ENCODE measurements at regions not wholly inside any gene's neighbourhood (a gene's known extent, or its start where the extent isn't known, plus 50 kb on each side); places are given as distances from the start of the nearest gene placed in this dataset.

GRCh38 chr16:85225257-85225656, 113.0 kb upstream of the CIBAR2 start:
- TF ChIP-seq CTCF (IDR thresholded peaks at IDR 0.05; ENCODE audit: low read depth, low read length): no peak
- Histone ChIP-seq H3K27me3 (no peaks in the 10 kb centered on the region), H3K9me3 (ENCODE audit: low read depth) (no peaks in the 10 kb centered on the region), H3K4me3 (no peak overlapping the region), H3K36me3 (no peaks in the 10 kb centered on the region), H3K4me1 (ENCODE audit: low read depth) (peaks cover 29% of the 10 kb centered on the region), H3K27ac (no peak overlapping the region)
- no peak for DNase-seq (ENCODE audit: low read depth in 1 of 2, low spot score in 1 of 2)

GRCh38 chr16:85225721-85226120, 113.4 kb upstream of the CIBAR2 start:
- H3K4me1 ChIP-seq (ENCODE audit: low read depth): peaks cover 24% of the 10 kb centered on the region

GRCh38 chr16:85227084-85227945, 115.0 kb upstream of the CIBAR2 start:
- Histone ChIP-seq H3K4me3 (no peak overlapping the region), H3K9me3 (ENCODE audit: low read depth) (no peaks in the 10 kb centered on the region), H3K27me3 (no peaks in the 10 kb centered on the region), H3K4me1 (ENCODE audit: low read depth) (peaks cover 20% of the 10 kb centered on the region), H3K27ac (peak overlapping the region; percentile 70), H3K36me3 (no peaks in the 10 kb centered on the region)
- peak in 1 of 2 donors; percentile 47 for DNase-seq (ENCODE audit: low read depth in 1 of 2, low spot score in 1 of 2)
- TF ChIP-seq CTCF (IDR thresholded peaks at IDR 0.05; ENCODE audit: low read depth, low read length): no peak

More at GRCh38 chr16:85225721-85226120, 113.4 kb upstream of the CIBAR2 start:
- no peaks in the 10 kb centered on the region for H3K36me3 ChIP-seq
- no peak overlapping the region for H3K27ac ChIP-seq
- DNase-seq (ENCODE audit: low read depth in 1 of 2, low spot score in 1 of 2): no peak
- no peaks in the 10 kb centered on the region for H3K9me3 ChIP-seq (ENCODE audit: low read depth)
- no peak for TF ChIP-seq CTCF (IDR thresholded peaks at IDR 0.05; ENCODE audit: low read depth, low read length)
- H3K27me3 ChIP-seq: no peaks in the 10 kb centered on the region
- no peak overlapping the region for H3K4me3 ChIP-seq

- Histone ChIP-seq H3K9me3 (ENCODE audit: low read depth) (no peaks in the 10 kb centered on the region), H3K27ac (peak overlapping the region; percentile 70), H3K4me3 (no peak overlapping the region), H3K27me3 (no peaks in the 10 kb centered on the region), H3K4me1 (ENCODE audit: low read depth) (peaks cover 16% of the 10 kb centered on the region), H3K36me3 (no peaks in the 10 kb centered on the region)
- DNase-seq (ENCODE audit: low read depth in 1 of 2, low spot score in 1 of 2): peak; percentile 69 to 76
- TF ChIP-seq CTCF (IDR thresholded peaks at IDR 0.05; ENCODE audit: low read depth, low read length): peak; percentile 19
Observed at GRCh38 chr16:85227946-85228862, 115.9 kb upstream of the CIBAR2 start.

GRCh38 chr16:85228970-85229430, 116.7 kb upstream of the CIBAR2 start:
- peaks cover 18% of the 10 kb centered on the region for H3K4me1 ChIP-seq (ENCODE audit: low read depth)
- H3K27me3 ChIP-seq: no peaks in the 10 kb centered on the region

More at GRCh38 chr16:85228970-85229430, 116.7 kb upstream of the CIBAR2 start:
- H3K4me3 ChIP-seq: no peak overlapping the region
- H3K27ac ChIP-seq: no peak overlapping the region
- no peaks in the 10 kb centered on the region for H3K36me3 ChIP-seq
- H3K9me3 ChIP-seq (ENCODE audit: low read depth): no peaks in the 10 kb centered on the region
- TF ChIP-seq CTCF (IDR thresholded peaks at IDR 0.05; ENCODE audit: low read depth, low read length): no peak
- DNase-seq (ENCODE audit: low read depth in 1 of 2, low spot score in 1 of 2): no peak
